Ovary (tissue), 7 donors: ENCODE measurements at regions not wholly inside any gene's neighbourhood (a gene's known extent, or its start where the extent isn't known, plus 50 kb on each side); places are given as distances from the start of the nearest gene placed in this dataset.

Source experiments
- DNase-seq, 5 donors: peaks; one replicate each; pipeline ENCODE4 v3.0.0-alpha.2; 2019 to 2020
- H3K27ac ChIP-seq, 2 donors: fragments of 200-600 bp; one replicate each; pipeline versions ENCODE4 v1.5.1 to v1.8.0; 2019 to 2022
- H3K27me3 ChIP-seq: fragments of 200-600 bp; one replicate; pipeline ENCODE4 v1.8.0; 2022
- H3K36me3 ChIP-seq: fragments of 200-600 bp; sonication (generic); one replicate; pipeline ENCODE4 v1.5.1; 2019
- H3K4me1 ChIP-seq: one replicate; pipeline ENCODE4 v1.8.1; 2013; ENCODE audit warnings: mild to moderate bottlenecking, moderate library complexity; ENCODE audit not compliant: insufficient read depth
- H3K4me3 ChIP-seq: fragments of 200-600 bp; sonication (generic); one replicate; pipeline ENCODE4 v1.5.1; 2017
- H3K9me3 ChIP-seq, 2 donors: fragments of 200-600 bp in 1 of 2; sonication (generic) in 1 of 2; one replicate each; pipeline versions ENCODE4 v1.5.1 to v1.8.1; 2013 to 2019; ENCODE audit warnings: mild to moderate bottlenecking in 1 of 2, moderate library complexity in 1 of 2
- CTCF ChIP-seq, 3 donors: fragments of 450-650 bp in 2 of 3; fragments of 200-600 bp in 1 of 3; IDR thresholded peaks; one replicate each; pipeline versions ENCODE4 v1.5.1 to v1.8.0; 2016 to 2022; ENCODE audit warnings: antibody characterized with exemption in 3 of 3, mild to moderate bottlenecking in 1 of 3
- EP300 ChIP-seq: sonication (generic); formaldehyde crosslinking; IDR thresholded peaks from one replicate; pipeline ENCODE4 v1.6.1; 2017; ENCODE audit warnings: antibody characterized with exemption
- POLR2A ChIP-seq: fragments of 450-650 bp; IDR thresholded peaks from one replicate; pipeline ENCODE4 v1.6.1; 2017; ENCODE audit warnings: antibody characterized with exemption, mild to moderate bottlenecking, moderate library complexity
- WGBS, 3 donors: extraction: QIAGEN DNeasy Blood & Tissue Kit in 1 of 3; methylation state at CpG; one replicate each; pipeline versions ENCODE4 v1.1.5 to v1.1.7; 2013 to 2017; 5-methylcytosine and 5-hydroxymethylcytosine counted together
- intact Hi-C, 4 donors: fragments of 100-400 bp; cut with DNase I; formaldehyde crosslinking; loops; one replicate each; pipeline versions ENCODE4 v1.11.0 to v1.15.1; 2022 to 2023
- donor health status: DM: no; HTN: no; CAD: no; lungs with moderate emphysema.
- donor health status: DM: no; HTN: no; CAD: no.
- donor health status: Bipolar disorder and iron deficiency.
- donor health status: DM: no; HTN: no; CAD: no.
- donor health status: DM: yes; HTN: yes; CAD: no.

DNA sequence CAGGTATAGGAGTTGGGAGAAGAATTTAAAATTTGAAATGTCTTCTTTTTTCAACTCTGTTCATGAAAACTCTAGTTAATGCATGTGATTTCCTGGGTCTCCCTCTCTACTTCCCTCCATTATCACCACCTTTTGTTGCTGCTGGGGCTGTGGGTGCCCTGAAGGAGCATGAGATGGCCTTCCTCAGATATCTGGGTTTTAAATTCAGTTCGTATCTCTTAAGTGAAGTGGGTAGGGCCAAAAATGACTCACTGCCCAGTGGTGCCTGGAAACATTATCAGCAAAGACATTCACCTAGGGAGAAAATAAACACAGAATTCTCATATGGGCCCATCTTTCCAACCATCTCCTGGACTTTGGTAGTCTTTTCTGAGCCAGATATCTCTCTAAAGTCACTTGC lies 234.9 kb upstream of the PLEKHG7 start:
- intact Hi-C loops, result no loop called here

GRCh38 chr12:92466391-92467305 lies 236.1 kb upstream of the PLEKHG7 start:
- TF ChIP-seq CTCF (IDR thresholded peaks at IDR 0.05) (no peak), EP300 (no peak), POLR2A (no peak)
- H3K36me3 ChIP-seq, result no peaks in the 10 kb centered on the region
- H3K27ac ChIP-seq, result peak overlapping the region in 1 of 2 donors; percentile 41
- intact Hi-C loops, result no loop called here
- H3K4me1 ChIP-seq, result peaks cover 11% of the 10 kb centered on the region
- no peak for DNase-seq
- 83 to 87% (median 86%) methylated on average over 13 of the region's 13 CpGs for WGBS, 3 donors
- H3K27me3 ChIP-seq, result no peaks in the 10 kb centered on the region
- no peaks in the 10 kb centered on the region for H3K9me3 ChIP-seq
- H3K4me3 ChIP-seq, result no peak overlapping the region

More for the DNA sequence above, 234.9 kb upstream of the PLEKHG7 start:
- Histone ChIP-seq H3K4me3 (no peak overlapping the region), H3K36me3 (no peaks in the 10 kb centered on the region), H3K27ac (no peak overlapping the region), H3K4me1 (peaks cover 11% of the 10 kb centered on the region), H3K9me3 (no peaks in the 10 kb centered on the region), H3K27me3 (no peaks in the 10 kb centered on the region)
- WGBS, 3 donors, result 49 to 65% (median 54%) methylated on average over 1 of the region's 1 CpG
- no peak for TF ChIP-seq CTCF (IDR thresholded peaks at IDR 0.05)
- no peak for TF ChIP-seq POLR2A
- no peak for TF ChIP-seq EP300
- no peak for DNase-seq

DNA sequence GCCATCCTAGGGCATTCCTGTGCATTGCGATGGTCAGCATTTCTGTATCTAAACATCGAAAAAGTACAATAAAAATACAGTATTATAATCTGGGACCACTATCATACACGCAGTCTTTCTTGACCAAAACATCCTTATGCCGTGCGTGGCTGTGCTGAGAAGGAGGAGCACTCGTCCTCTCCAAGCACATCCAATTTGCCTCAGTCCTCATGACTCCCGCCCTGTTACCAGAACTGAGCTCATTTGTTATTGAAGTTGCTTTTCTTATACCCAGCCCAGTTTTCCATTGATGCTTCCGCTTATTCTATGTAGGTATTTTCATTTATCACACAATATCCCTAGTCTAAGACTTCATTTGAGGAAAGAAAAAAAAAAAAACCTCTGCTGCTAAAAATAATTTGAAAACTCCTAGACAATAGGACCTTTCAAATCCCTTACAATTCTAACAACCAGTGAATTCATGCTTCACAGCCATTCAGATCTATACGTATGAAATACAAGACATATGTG lies 236.9 kb upstream of the PLEKHG7 start:
- no peak overlapping the region for H3K4me3 ChIP-seq
- H3K27ac ChIP-seq, result peak overlapping the region in 1 of 2 donors; percentile 41
- no peaks in the 10 kb centered on the region for H3K27me3 ChIP-seq
- no peak for DNase-seq
- intact Hi-C loops, result no loop called here
- TF ChIP-seq EP300 (no peak), POLR2A (no peak), CTCF (IDR thresholded peaks at IDR 0.05) (no peak)
- WGBS, 3 donors, result 87 to 94% (median 91%) methylated on average over 9 of the region's 9 CpGs
- H3K36me3 ChIP-seq, result no peaks in the 10 kb centered on the region
- no peaks in the 10 kb centered on the region for H3K9me3 ChIP-seq
- peaks cover 11% of the 10 kb centered on the region for H3K4me1 ChIP-seq

- WGBS, 3 donors, result 10 to 29% (median 21%) methylated on average over 3 of the region's 3 CpGs
- H3K9me3 ChIP-seq, result no peaks in the 10 kb centered on the region
- no peaks in the 10 kb centered on the region for H3K36me3 ChIP-seq
- intact Hi-C loops, result no loop called here
- H3K4me1 ChIP-seq, result peaks cover 6% of the 10 kb centered on the region
- H3K4me3 ChIP-seq, result no peak overlapping the region
- no peak for DNase-seq
- no peaks in the 10 kb centered on the region for H3K27me3 ChIP-seq
- TF ChIP-seq POLR2A (no peak), EP300 (no peak), CTCF (IDR thresholded peaks at IDR 0.05) (no peak)
- H3K27ac ChIP-seq, result peak overlapping the region in 1 of 2 donors; percentile 41
Observed at GRCh38 chr12:92464911-92465310, 237.9 kb upstream of the PLEKHG7 start.
